Astrocyte (in vitro differentiated cells and primary cell): ENCODE measurements at regions not wholly inside any gene's neighbourhood (a gene's known extent, or its start where the extent isn't known, plus 50 kb on each side); places are given as distances from the start of the nearest gene placed in this dataset.

ENCODE experiments used
- EZH2 ChIP-seq: IDR thresholded peaks from 2 replicates; pipeline ENCODE4 v1.6.1; 2012; ENCODE audit warnings: mild to moderate bottlenecking, low read length, inconsistent platforms; ENCODE audit not compliant: insufficient read depth
- TF ChIP-seq, protein P1 (sequence below): IDR thresholded peaks from 2 replicates; pipeline ENCODE4 v1.5.1; 2011; ENCODE audit warnings: low read depth, mild to moderate bottlenecking, inconsistent platforms, low read length, moderate library complexity; ENCODE audit not compliant: insufficient read depth

DNA sequence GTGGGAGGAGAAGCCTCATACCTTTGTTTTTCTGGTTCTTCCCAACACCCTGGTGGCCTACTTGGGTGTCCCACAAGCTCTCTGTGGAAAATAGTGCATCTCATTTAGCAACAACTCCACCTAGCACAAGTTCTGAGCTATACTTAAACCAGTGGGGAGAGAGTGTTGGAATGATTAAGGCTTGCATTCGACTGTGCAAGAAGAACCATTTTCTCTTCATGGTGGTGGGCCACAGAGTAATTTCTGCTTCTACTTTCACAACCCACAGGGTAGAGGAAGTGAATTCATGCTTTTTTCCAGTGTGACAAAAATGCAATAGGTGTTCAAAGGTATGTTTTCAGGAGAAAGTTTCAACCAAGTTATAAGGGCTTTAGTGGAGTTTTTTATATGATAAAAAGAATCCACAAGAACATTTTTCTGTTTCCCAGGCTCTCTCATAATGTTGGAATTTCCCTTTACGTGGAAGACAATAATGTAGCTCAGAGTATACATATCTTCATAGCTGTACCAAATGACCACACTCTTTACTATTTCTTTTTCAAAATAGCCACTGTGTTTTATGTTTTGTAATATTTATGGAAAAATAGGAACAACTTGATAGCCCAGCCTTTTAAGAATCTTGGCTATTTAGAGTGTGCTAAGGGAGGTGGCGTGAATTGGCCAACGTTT, 80.3 kb upstream of the HHIP start:
- TF ChIP-seq EZH2: no peak
- TF ChIP-seq, protein P1, sequence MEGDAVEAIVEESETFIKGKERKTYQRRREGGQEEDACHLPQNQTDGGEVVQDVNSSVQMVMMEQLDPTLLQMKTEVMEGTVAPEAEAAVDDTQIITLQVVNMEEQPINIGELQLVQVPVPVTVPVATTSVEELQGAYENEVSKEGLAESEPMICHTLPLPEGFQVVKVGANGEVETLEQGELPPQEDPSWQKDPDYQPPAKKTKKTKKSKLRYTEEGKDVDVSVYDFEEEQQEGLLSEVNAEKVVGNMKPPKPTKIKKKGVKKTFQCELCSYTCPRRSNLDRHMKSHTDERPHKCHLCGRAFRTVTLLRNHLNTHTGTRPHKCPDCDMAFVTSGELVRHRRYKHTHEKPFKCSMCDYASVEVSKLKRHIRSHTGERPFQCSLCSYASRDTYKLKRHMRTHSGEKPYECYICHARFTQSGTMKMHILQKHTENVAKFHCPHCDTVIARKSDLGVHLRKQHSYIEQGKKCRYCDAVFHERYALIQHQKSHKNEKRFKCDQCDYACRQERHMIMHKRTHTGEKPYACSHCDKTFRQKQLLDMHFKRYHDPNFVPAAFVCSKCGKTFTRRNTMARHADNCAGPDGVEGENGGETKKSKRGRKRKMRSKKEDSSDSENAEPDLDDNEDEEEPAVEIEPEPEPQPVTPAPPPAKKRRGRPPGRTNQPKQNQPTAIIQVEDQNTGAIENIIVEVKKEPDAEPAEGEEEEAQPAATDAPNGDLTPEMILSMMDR: no peak
